DOHH2 (cell line): ENCODE measurements at regions not wholly inside any gene's neighbourhood (a gene's known extent, or its start where the extent isn't known, plus 50 kb on each side); places are given as distances from the start of the nearest gene placed in this dataset.

ENCODE experiments used
- H3F3A ChIP-seq: fragments of 200-600 bp; sonication (generic), shearing (Covaris generic); 2 replicates; pipeline ENCODE4 v1.6.0; 2016; ENCODE audit warnings: antibody characterized with exemption, mild to moderate bottlenecking; ENCODE audit not compliant: control insufficient read depth, insufficient read depth
- H3K27ac ChIP-seq: fragments of 200-600 bp; sonication (generic); 2 replicates; pipeline ENCODE4 v1.5.1; 2014; ENCODE audit warnings: low read depth, mild to moderate bottlenecking, low read length, moderate library complexity
- H3K27me3 ChIP-seq: fragments of 200-600 bp; sonication (generic); 2 replicates; pipeline ENCODE4 v1.6.1; 2014; ENCODE audit warnings: mild to moderate bottlenecking, low read length, mixed read lengths; ENCODE audit not compliant: control insufficient read depth
- H3K36me3 ChIP-seq: fragments of 200-600 bp; sonication (generic); 2 replicates; pipeline ENCODE4 v1.6.1; 2014; ENCODE audit warnings: mild to moderate bottlenecking, low read length, moderate library complexity, mixed read lengths; ENCODE audit not compliant: control insufficient read depth
- H3K4me1 ChIP-seq: fragments of 200-600 bp; sonication (generic); 2 replicates; pipeline ENCODE4 v1.6.1; 2014; ENCODE audit warnings: mild to moderate bottlenecking, low read length, mixed read lengths; ENCODE audit not compliant: control insufficient read depth
- H3K4me2 ChIP-seq: fragments of 200-600 bp; sonication (generic); 2 replicates; pipeline ENCODE4 v1.6.0; 2014; ENCODE audit warnings: mild to moderate bottlenecking, low read length, moderate library complexity
- H3K4me3 ChIP-seq: fragments of 200-600 bp; sonication (generic); 2 replicates; pipeline ENCODE4 v1.5.1; 2014; ENCODE audit warnings: mild to moderate bottlenecking, low read length, mixed read lengths
- H3K79me2 ChIP-seq: fragments of 200-600 bp; sonication (generic); 2 replicates; pipeline ENCODE4 v1.6.1; 2014; ENCODE audit warnings: mild to moderate bottlenecking, low read length, mixed read lengths; ENCODE audit not compliant: control insufficient read depth
- H3K9me2 ChIP-seq: fragments of 200-600 bp; sonication (generic); replicated peaks from 2 replicates; pipeline ENCODE4 v1.6.1; 2014; ENCODE audit warnings: mild to moderate bottlenecking, low read length, mixed read lengths; ENCODE audit not compliant: control insufficient read depth
- H3K9me3 ChIP-seq: fragments of 200-600 bp; sonication (generic); 2 replicates; pipeline ENCODE4 v1.6.1; 2014; ENCODE audit warnings: antibody characterized with exemption, low read length, mixed read lengths; ENCODE audit not compliant: control insufficient read depth, insufficient read depth
- H4K20me1 ChIP-seq: fragments of 200-600 bp; sonication (generic); 2 replicates; pipeline ENCODE4 v1.6.0; 2014; ENCODE audit warnings: low read depth, mild to moderate bottlenecking, antibody characterized with exemption, low read length, moderate library complexity; ENCODE audit not compliant: control insufficient read depth, insufficient read depth
- CTCF ChIP-seq: fragments of 200-600 bp; sonication (generic); IDR thresholded peaks from one replicate; pipeline ENCODE4 v1.5.1; 2014; ENCODE audit warnings: antibody characterized with exemption, mild to moderate bottlenecking, low read depth, low read length; ENCODE audit not compliant: poor library complexity, severe bottlenecking
- EZH2phosphoT487 ChIP-seq: fragments of 200-600 bp; sonication (generic); IDR thresholded peaks from 2 replicates; pipeline ENCODE4 v1.6.1; 2017; ENCODE audit warnings: borderline replicate concordance, mild to moderate bottlenecking, antibody characterized with exemption, low read length, moderate library complexity, mixed read lengths

GRCh38 chr6:9957215-9957759 is 457.6 kb downstream of the TFAP2A start:
- Histone ChIP-seq H3F3A (no peaks in the 10 kb centered on the region), H3K4me3 (no peak overlapping the region), H4K20me1 (no peaks in the 10 kb centered on the region), H3K9me2 (no peaks in the 10 kb centered on the region), H3K36me3 (no peaks in the 10 kb centered on the region), H3K4me1 (no peaks in the 10 kb centered on the region), H3K27ac (no peak overlapping the region), H3K9me3 (no peaks in the 10 kb centered on the region), H3K27me3 (no peaks in the 10 kb centered on the region), H3K79me2 (no peaks in the 10 kb centered on the region), H3K4me2 (no peak overlapping the region)
- TF ChIP-seq CTCF (no peak), EZH2phosphoT487 (no peak)

GRCh38 chr6:9948678-9949077 is 466.2 kb downstream of the TFAP2A start:
- Histone ChIP-seq H3K9me2 (no peaks in the 10 kb centered on the region), H3K27ac (no peak overlapping the region), H4K20me1 (no peaks in the 10 kb centered on the region), H3K9me3 (no peaks in the 10 kb centered on the region), H3K79me2 (no peaks in the 10 kb centered on the region), H3K4me3 (no peak overlapping the region), H3K27me3 (no peaks in the 10 kb centered on the region), H3K36me3 (no peaks in the 10 kb centered on the region), H3K4me1 (no peaks in the 10 kb centered on the region), H3K4me2 (no peak overlapping the region), H3F3A (no peaks in the 10 kb centered on the region)
- TF ChIP-seq CTCF (no peak), EZH2phosphoT487 (no peak)

- no peaks in the 10 kb centered on the region for H3K9me2 ChIP-seq
- no peaks in the 10 kb centered on the region for H3K27me3 ChIP-seq
- no peaks in the 10 kb centered on the region for H3K36me3 ChIP-seq
- no peaks in the 10 kb centered on the region for H3K4me1 ChIP-seq
- no peaks in the 10 kb centered on the region for H4K20me1 ChIP-seq
- no peaks in the 10 kb centered on the region for H3K79me2 ChIP-seq
- H3F3A ChIP-seq: no peaks in the 10 kb centered on the region
- no peak for TF ChIP-seq CTCF
- no peak for TF ChIP-seq EZH2phosphoT487
- H3K4me3 ChIP-seq: no peak overlapping the region
- H3K4me2 ChIP-seq: no peak overlapping the region
- no peaks in the 10 kb centered on the region for H3K9me3 ChIP-seq
- H3K27ac ChIP-seq: no peak overlapping the region
Measured at GRCh38 chr6:9943986-9944385, 470.9 kb downstream of the TFAP2A start.
